ENCODE measurements at regions not wholly inside any gene's neighbourhood (a gene's known extent, or its start where the extent isn't known, plus 50 kb on each side); places are given as distances from the start of the nearest gene placed in this dataset.

DNA sequence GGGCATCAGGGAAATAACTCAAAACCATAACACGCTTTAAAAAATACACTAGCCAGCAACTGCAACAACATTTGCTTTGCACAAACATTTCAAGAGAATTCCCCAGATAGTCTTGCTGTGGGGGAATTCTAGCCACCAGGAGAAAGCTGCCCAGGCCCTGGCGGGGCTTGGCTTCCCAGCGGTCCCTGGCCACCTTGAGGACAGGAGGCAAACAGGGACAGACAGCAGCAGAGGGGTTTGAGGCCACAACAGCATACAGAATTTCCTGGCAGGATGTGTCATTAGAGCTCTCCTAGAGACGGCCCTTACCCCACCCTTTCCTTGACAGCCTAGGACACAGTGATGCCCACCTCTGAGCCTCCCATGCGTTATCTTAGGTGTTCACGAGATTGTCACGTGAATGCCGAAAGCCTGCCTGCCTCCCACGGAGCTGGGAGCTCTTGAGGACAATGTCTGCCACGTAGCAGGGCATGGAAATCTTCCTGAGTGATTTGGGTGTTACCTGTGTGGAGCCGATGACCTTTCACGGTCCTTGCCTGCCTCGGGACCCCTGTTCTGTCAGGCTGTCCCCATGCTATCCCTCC, 114.3 kb downstream of the RBFOX3 start:
- ChIA-PET POLR2A (no interaction called here), CTCF (interaction anchor here (0.9 to 1.9 kb wide), 3 partner anchors 15 to 82 kb away, joined by 3 to 4 read pairs (median 3); no protein-coding TSS in a partner anchor)
- WGBS (ENCODE audit: missing lambda C conversion rate) = 75% methylated on average over 13 of the region's 13 CpGs
- H3K4me2 ChIP-seq = no peak overlapping the region
- no peak overlapping the region for H3K4me3 ChIP-seq
- ATAC-seq (peak; percentile 68 to 73), FAIRE-seq (no peak), DNase-seq (ENCODE audit: low read depth in 1 of 2, low spot score in 1 of 2) (peak in 1 of 2 experiments; percentile 44)
- TF ChIP-seq KDM1A (IDR thresholded peaks at IDR 0.05; ENCODE audit: low read depth) (no peak), ESRRA (IDR thresholded peaks at IDR 0.05; ENCODE audit: borderline replicate concordance, low read length) (no peak), RARB (CRISPR knock-in tag; IDR thresholded peaks at IDR 0.05) (no peak), ZNF302 (CRISPR knock-in tag; IDR thresholded peaks at IDR 0.05) (no peak), BHLHE40 (IDR thresholded peaks at IDR 0.05; ENCODE audit: low read depth, low read length) (no peak), RNF2 (IDR thresholded peaks at IDR 0.05; ENCODE audit: borderline replicate concordance, low read depth) (no peak), TP53 (CRISPR knock-in tag; IDR thresholded peaks at IDR 0.05) (no peak), SMC3 (IDR thresholded peaks at IDR 0.05) (no peak), CBX2 (IDR thresholded peaks at IDR 0.05; ENCODE audit: borderline replicate concordance, low read depth) (no peak), ZSCAN20 (CRISPR knock-in tag; IDR thresholded peaks at IDR 0.05) (no peak)
- TF ChIP-seq, protein P1, sequence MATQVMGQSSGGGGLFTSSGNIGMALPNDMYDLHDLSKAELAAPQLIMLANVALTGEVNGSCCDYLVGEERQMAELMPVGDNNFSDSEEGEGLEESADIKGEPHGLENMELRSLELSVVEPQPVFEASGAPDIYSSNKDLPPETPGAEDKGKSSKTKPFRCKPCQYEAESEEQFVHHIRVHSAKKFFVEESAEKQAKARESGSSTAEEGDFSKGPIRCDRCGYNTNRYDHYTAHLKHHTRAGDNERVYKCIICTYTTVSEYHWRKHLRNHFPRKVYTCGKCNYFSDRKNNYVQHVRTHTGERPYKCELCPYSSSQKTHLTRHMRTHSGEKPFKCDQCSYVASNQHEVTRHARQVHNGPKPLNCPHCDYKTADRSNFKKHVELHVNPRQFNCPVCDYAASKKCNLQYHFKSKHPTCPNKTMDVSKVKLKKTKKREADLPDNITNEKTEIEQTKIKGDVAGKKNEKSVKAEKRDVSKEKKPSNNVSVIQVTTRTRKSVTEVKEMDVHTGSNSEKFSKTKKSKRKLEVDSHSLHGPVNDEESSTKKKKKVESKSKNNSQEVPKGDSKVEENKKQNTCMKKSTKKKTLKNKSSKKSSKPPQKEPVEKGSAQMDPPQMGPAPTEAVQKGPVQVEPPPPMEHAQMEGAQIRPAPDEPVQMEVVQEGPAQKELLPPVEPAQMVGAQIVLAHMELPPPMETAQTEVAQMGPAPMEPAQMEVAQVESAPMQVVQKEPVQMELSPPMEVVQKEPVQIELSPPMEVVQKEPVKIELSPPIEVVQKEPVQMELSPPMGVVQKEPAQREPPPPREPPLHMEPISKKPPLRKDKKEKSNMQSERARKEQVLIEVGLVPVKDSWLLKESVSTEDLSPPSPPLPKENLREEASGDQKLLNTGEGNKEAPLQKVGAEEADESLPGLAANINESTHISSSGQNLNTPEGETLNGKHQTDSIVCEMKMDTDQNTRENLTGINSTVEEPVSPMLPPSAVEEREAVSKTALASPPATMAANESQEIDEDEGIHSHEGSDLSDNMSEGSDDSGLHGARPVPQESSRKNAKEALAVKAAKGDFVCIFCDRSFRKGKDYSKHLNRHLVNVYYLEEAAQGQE (IDR thresholded peaks at IDR 0.05) = no peak
- TF ChIP-seq, protein P2, sequence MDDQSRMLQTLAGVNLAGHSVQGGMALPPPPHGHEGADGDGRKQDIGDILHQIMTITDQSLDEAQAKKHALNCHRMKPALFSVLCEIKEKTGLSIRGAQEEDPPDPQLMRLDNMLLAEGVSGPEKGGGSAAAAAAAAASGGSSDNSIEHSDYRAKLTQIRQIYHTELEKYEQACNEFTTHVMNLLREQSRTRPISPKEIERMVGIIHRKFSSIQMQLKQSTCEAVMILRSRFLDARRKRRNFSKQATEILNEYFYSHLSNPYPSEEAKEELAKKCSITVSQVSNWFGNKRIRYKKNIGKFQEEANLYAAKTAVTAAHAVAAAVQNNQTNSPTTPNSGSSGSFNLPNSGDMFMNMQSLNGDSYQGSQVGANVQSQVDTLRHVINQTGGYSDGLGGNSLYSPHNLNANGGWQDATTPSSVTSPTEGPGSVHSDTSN (IDR thresholded peaks at IDR 0.05) = no peak
- peaks cover 34% of the 10 kb centered on the region for H3K4me1 ChIP-seq
- H3K9me3 ChIP-seq = peaks cover 16% of the 10 kb centered on the region
- H3K27ac ChIP-seq = peak overlapping the region; percentile 18 to 71; a peak in 5 of 6 replicates

DNA sequence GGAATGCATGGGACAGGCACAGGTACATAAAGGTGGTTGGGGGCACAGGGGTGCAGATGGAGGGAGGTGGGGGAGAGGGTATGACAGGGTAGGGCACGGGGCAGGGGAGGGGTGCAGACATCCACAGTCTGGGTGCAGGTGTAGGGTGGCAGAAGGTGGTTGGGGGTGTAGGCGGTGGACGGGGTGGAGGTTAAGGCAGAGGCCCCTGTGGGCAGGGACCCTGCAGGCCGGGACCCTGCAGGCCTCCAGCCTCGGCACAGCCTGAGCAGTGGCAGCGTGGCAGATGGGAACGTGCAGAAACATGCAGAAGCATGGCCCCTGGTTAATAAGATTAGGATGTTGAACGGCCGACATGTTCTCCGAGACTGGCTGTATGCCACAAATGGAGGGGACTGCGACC, 115.2 kb downstream of the RBFOX3 start:
- FAIRE-seq (no peak), ATAC-seq (peak; percentile 11 to 51; a peak in 4 of 6 replicates), DNase-seq (ENCODE audit: low read depth in 1 of 2, low spot score in 1 of 2) (no peak)
- Histone ChIP-seq H3K27ac (peak overlapping the region; percentile 18 to 71; a peak in 5 of 6 replicates), H3K9me3 (peaks cover 16% of the 10 kb centered on the region), H3K4me3 (no peak overlapping the region), H3K4me1 (peaks cover 26% of the 10 kb centered on the region), H3K4me2 (peak overlapping the region; percentile 35; the same call in 2 of the 3 replicates)
- ChIA-PET POLR2A (no interaction called here), CTCF (no interaction called here)
- WGBS (ENCODE audit: missing lambda C conversion rate) = 77% methylated on average over 11 of the region's 11 CpGs
- TF ChIP-seq, protein P3, sequence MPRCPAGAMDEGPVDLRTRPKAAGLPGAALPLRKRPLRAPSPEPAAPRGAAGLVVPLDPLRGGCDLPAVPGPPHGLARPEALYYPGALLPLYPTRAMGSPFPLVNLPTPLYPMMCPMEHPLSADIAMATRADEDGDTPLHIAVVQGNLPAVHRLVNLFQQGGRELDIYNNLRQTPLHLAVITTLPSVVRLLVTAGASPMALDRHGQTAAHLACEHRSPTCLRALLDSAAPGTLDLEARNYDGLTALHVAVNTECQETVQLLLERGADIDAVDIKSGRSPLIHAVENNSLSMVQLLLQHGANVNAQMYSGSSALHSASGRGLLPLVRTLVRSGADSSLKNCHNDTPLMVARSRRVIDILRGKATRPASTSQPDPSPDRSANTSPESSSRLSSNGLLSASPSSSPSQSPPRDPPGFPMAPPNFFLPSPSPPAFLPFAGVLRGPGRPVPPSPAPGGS (IDR thresholded peaks at IDR 0.05) = no peak

DNA sequence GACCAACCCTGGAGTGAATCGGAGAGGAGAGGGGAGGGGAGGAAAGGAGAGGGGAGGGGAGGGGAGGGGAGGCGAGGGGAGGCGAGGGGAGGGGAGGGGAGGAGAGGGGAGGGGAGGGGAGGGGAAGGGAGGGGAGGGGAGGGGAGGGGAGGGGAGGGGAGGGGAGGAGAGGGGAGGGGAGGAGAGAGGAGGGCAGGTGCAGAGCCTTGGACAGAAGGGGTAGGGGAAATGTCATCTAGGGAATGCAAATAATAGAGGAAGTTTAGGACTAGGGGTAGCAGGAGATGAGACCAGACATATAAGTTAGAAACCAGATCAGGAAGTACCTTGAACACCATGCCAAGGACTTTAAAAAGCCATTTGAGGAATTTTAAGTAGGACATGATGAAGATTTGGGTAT, 119.8 kb downstream of the RBFOX3 start:
- ATAC-seq = no peak
- ChIA-PET CTCF (interaction anchor here (1.1 to 2.1 kb wide), 2 partner anchors 13 to 122 kb away, joined by 3 to 7 read pairs; no protein-coding TSS in a partner anchor), POLR2A (no interaction called here)
- DNase-seq (ENCODE audit: low read depth in 1 of 2, low spot score in 1 of 2) = no peak
- Histone ChIP-seq H3K4me1 (peaks cover 24% of the 10 kb centered on the region), H3K9me3 (peaks cover 16% of the 10 kb centered on the region), H3K4me2 (no peak overlapping the region), H3K27ac (no peak overlapping the region), H3K4me3 (no peak overlapping the region)
- TF ChIP-seq BHLHE40 (IDR thresholded peaks at IDR 0.05; ENCODE audit: low read depth, low read length) (no peak), POLR2AphosphoS2 (conservative IDR thresholded peaks at IDR 0.05; ENCODE audit: low read length) (no peak), SMC3 (IDR thresholded peaks at IDR 0.05) (no peak)
- TF ChIP-seq, protein P4, sequence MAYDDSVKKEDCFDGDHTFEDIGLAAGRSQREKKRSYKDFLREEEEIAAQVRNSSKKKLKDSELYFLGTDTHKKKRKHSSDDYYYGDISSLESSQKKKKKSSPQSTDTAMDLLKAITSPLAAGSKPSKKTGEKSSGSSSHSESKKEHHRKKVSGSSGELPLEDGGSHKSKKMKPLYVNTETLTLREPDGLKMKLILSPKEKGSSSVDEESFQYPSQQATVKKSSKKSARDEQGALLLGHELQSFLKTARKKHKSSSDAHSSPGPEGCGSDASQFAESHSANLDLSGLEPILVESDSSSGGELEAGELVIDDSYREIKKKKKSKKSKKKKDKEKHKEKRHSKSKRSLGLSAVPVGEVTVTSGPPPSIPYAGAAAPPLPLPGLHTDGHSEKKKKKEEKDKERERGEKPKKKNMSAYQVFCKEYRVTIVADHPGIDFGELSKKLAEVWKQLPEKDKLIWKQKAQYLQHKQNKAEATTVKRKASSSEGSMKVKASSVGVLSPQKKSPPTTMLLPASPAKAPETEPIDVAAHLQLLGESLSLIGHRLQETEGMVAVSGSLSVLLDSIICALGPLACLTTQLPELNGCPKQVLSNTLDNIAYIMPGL (CRISPR knock-in tag; IDR thresholded peaks at IDR 0.05; ENCODE audit: borderline replicate concordance) = no peak
- TF ChIP-seq, protein P5, sequence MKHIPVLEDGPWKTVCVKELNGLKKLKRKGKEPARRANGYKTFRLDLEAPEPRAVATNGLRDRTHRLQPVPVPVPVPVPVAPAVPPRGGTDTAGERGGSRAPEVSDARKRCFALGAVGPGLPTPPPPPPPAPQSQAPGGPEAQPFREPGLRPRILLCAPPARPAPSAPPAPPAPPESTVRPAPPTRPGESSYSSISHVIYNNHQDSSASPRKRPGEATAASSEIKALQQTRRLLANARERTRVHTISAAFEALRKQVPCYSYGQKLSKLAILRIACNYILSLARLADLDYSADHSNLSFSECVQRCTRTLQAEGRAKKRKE (CRISPR knock-in tag; IDR thresholded peaks at IDR 0.05; ENCODE audit: low read depth) = no peak
- TF ChIP-seq, protein P6, sequence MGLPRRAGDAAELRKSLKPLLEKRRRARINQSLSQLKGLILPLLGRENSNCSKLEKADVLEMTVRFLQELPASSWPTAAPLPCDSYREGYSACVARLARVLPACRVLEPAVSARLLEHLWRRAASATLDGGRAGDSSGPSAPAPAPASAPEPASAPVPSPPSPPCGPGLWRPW (IDR thresholded peaks at IDR 0.05) = no peak
- no peak for FAIRE-seq
- WGBS (ENCODE audit: missing lambda C conversion rate) = 100% methylated on average over 1 of the region's 3 CpGs

Data from A549 (cell line).